Karpas-422 (cell line): ENCODE measurements at regions not wholly inside any gene's neighbourhood (a gene's known extent, or its start where the extent isn't known, plus 50 kb on each side); places are given as distances from the start of the nearest gene placed in this dataset.

Source experiments
- DNase-seq: peaks from one replicate; pipeline ENCODE4 v3.0.0-alpha.2; 2015
- H2AFZ ChIP-seq: fragments of 200-600 bp; sonication (generic); 2 replicates; pipeline ENCODE4 v1.6.1; 2014; ENCODE audit warnings: antibody characterized with exemption, low read length, mixed read lengths
- H3K27ac ChIP-seq: fragments of 200-600 bp; sonication (generic); 2 replicates; pipeline ENCODE4 v1.5.1; 2014; ENCODE audit warnings: mild to moderate bottlenecking, low read length, moderate library complexity
- H3K27me3 ChIP-seq: fragments of 200-600 bp; sonication (generic); 2 replicates; pipeline ENCODE4 v1.6.1; 2014; ENCODE audit warnings: low read length, mixed read lengths
- H3K36me3 ChIP-seq: fragments of 200-600 bp; sonication (generic); 2 replicates; pipeline ENCODE4 v1.6.1; 2014; ENCODE audit warnings: low read length, mixed read lengths; ENCODE audit not compliant: insufficient read depth
- H3K4me1 ChIP-seq: fragments of 200-600 bp; sonication (generic); 2 replicates; pipeline ENCODE4 v1.6.1; 2014; ENCODE audit warnings: mild to moderate bottlenecking, low read length, mixed read lengths
- H3K4me2 ChIP-seq: fragments of 200-600 bp; sonication (generic); 2 replicates; pipeline ENCODE4 v1.6.1; 2014; ENCODE audit warnings: low read length, low read depth, mild to moderate bottlenecking; ENCODE audit not compliant: poor library complexity, severe bottlenecking
- H3K4me3 ChIP-seq: fragments of 200-600 bp; sonication (generic); 2 replicates; pipeline ENCODE4 v1.5.1; 2014; ENCODE audit warnings: mild to moderate bottlenecking, antibody characterized with exemption, low read length, mixed read lengths
- H3K79me2 ChIP-seq: fragments of 200-600 bp; sonication (generic); 2 replicates; pipeline ENCODE4 v1.6.1; 2014; ENCODE audit warnings: mild to moderate bottlenecking, low read length, mixed read lengths
- H3K9ac ChIP-seq: fragments of 200-600 bp; sonication (generic); 2 replicates; pipeline ENCODE4 v1.6.0; 2014; ENCODE audit warnings: low read length
- H3K9me2 ChIP-seq: fragments of 200-600 bp; sonication (generic), shearing (Covaris generic); replicated peaks from 2 replicates; pipeline ENCODE4 v1.6.0; 2014; ENCODE audit warnings: mild to moderate bottlenecking, low read length, moderate library complexity; ENCODE audit not compliant: insufficient read depth
- H3K9me3 ChIP-seq: fragments of 300-700, 200-600 bp; sonication (generic); 2 replicates; pipeline ENCODE4 v1.6.1; 2014; ENCODE audit warnings: low read length, mixed read lengths
- H4K20me1 ChIP-seq: fragments of 200-600 bp; sonication (generic); 2 replicates; pipeline ENCODE4 v1.6.1; 2014; ENCODE audit warnings: mild to moderate bottlenecking, antibody characterized with exemption, low read length, low read depth; ENCODE audit not compliant: insufficient read depth

- H3K36me3 ChIP-seq: no peaks in the 10 kb centered on the region
- H3K9me3 ChIP-seq: no peaks in the 10 kb centered on the region
- H2AFZ ChIP-seq: no peak overlapping the region
- no peaks in the 10 kb centered on the region for H3K4me1 ChIP-seq
- no peak overlapping the region for H3K27ac ChIP-seq
- DNase-seq: no peak
- H4K20me1 ChIP-seq: no peaks in the 10 kb centered on the region
- no peak overlapping the region for H3K9ac ChIP-seq
- H3K4me3 ChIP-seq: no peak overlapping the region
- H3K9me2 ChIP-seq: no peaks in the 10 kb centered on the region
- H3K79me2 ChIP-seq: no peaks in the 10 kb centered on the region
- H3K27me3 ChIP-seq: no peaks in the 10 kb centered on the region
- H3K4me2 ChIP-seq: no peak overlapping the region
These were observed 69.1 kb downstream of the RGS12 start for GRCh38 chr4:3361896-3362295.

DNA sequence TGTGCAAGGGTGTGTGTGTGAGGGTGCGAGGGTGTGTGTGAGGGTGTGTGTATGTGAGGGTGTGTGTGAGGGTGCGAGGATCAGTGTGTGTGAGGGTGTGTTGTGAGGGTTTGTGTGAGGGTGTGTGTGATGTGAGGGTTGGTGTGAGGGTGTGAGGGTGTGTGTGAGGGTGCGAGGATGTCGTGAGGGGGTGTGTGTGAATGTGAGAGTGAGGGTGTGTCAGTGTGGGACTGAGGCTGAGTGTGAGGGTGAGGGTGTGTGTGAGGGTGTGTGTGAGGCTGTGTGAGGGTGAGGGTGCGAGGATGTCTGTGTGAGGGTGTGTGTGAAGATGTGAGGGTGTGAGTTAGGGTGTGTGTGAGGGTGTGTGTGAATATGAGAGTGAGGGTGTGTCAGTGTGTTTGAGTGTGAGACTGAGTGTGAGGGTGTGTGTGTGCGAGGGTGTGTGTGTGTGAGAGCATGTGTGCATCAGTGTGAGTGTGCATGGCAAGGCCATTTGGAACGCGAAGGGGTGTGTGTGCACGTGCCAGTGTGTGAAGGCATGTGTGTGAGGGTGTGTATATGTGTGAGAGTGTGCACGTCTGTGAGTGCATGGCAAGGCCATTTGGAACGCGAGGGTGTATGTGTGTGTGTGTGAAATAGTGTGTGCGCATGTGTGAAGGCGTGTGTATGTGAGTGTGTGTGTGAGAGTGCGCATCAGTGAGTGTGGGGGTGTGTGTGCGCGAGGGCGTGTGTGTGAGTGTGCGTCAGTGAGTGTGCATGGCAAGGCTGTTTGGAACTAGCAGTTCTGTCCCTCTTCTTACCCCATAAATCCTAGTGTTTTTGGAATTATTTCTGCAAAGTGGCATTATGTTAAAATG is 69.8 kb downstream of the RGS12 start:
- H3K9ac ChIP-seq: no peak overlapping the region
- no peaks in the 10 kb centered on the region for H3K4me1 ChIP-seq
- no peaks in the 10 kb centered on the region for H3K36me3 ChIP-seq
- no peaks in the 10 kb centered on the region for H3K9me2 ChIP-seq
- no peaks in the 10 kb centered on the region for H3K79me2 ChIP-seq
- no peak overlapping the region for H2AFZ ChIP-seq
- no peak overlapping the region for H3K4me2 ChIP-seq
- no peaks in the 10 kb centered on the region for H3K27me3 ChIP-seq
- no peaks in the 10 kb centered on the region for H3K9me3 ChIP-seq
- H3K27ac ChIP-seq: no peak overlapping the region
- H4K20me1 ChIP-seq: no peaks in the 10 kb centered on the region
- DNase-seq: no peak
- H3K4me3 ChIP-seq: no peak overlapping the region

GRCh38 chr4:3363411-3364141 is 70.8 kb downstream of the RGS12 start:
- DNase-seq: no peak
- H3K27ac ChIP-seq: no peak overlapping the region

GRCh38 chr4:3364199-3364598 is 71.4 kb downstream of the RGS12 start:
- Histone ChIP-seq H3K4me3 (no peak overlapping the region), H3K4me1 (no peaks in the 10 kb centered on the region), H2AFZ (no peak overlapping the region), H3K4me2 (no peak overlapping the region), H3K9ac (no peak overlapping the region), H4K20me1 (no peaks in the 10 kb centered on the region), H3K79me2 (no peaks in the 10 kb centered on the region), H3K27me3 (no peaks in the 10 kb centered on the region), H3K36me3 (no peaks in the 10 kb centered on the region), H3K27ac (no peak overlapping the region), H3K9me2 (no peaks in the 10 kb centered on the region), H3K9me3 (no peaks in the 10 kb centered on the region)
- DNase-seq: no peak

More at GRCh38 chr4:3363411-3364141, 70.8 kb downstream of the RGS12 start:
- Histone ChIP-seq H3K4me3 (no peak overlapping the region), H3K4me2 (no peak overlapping the region), H4K20me1 (no peaks in the 10 kb centered on the region), H3K9me3 (no peaks in the 10 kb centered on the region), H2AFZ (no peak overlapping the region), H3K4me1 (no peaks in the 10 kb centered on the region), H3K9ac (no peak overlapping the region), H3K36me3 (no peaks in the 10 kb centered on the region), H3K79me2 (no peaks in the 10 kb centered on the region), H3K27me3 (no peaks in the 10 kb centered on the region), H3K9me2 (no peaks in the 10 kb centered on the region)

- H3K36me3 ChIP-seq: no peaks in the 10 kb centered on the region
- no peak overlapping the region for H3K27ac ChIP-seq
- no peaks in the 10 kb centered on the region for H3K79me2 ChIP-seq
- H3K9me2 ChIP-seq: no peaks in the 10 kb centered on the region
- no peak overlapping the region for H3K4me3 ChIP-seq
- DNase-seq: no peak
- H4K20me1 ChIP-seq: no peaks in the 10 kb centered on the region
- H3K9ac ChIP-seq: no peak overlapping the region
- H3K9me3 ChIP-seq: no peaks in the 10 kb centered on the region
- no peak overlapping the region for H2AFZ ChIP-seq
- no peaks in the 10 kb centered on the region for H3K27me3 ChIP-seq
- no peak overlapping the region for H3K4me2 ChIP-seq
- H3K4me1 ChIP-seq: no peaks in the 10 kb centered on the region
These were observed 72.0 kb downstream of the RGS12 start for GRCh38 chr4:3364634-3365314.

DNA sequence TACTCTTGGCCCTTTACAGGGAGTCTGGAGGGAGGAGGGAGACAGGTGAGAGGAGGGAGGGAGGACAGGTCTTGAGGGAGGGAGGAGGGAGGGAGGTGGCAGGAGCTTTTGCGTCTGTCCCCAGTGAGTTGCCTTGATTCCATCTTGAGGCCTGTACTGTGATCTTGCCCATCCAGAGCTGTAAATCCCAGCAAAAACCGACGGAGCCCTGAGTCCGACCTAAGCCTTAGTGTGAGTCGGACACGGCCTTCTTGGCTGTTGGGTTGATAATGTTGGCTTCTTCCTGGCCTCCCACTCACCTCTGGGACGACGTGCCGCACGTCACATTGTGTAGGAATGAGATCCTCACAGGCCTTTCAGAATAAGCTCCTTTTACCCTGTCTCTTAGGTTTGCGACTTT is 72.5 kb downstream of the RGS12 start:
- H3K4me3 ChIP-seq: no peak overlapping the region
- no peaks in the 10 kb centered on the region for H3K4me1 ChIP-seq
- H4K20me1 ChIP-seq: no peaks in the 10 kb centered on the region
- H3K36me3 ChIP-seq: no peaks in the 10 kb centered on the region
- H3K9ac ChIP-seq: no peak overlapping the region
- no peak overlapping the region for H2AFZ ChIP-seq
- DNase-seq: no peak
- H3K4me2 ChIP-seq: no peak overlapping the region
- H3K9me2 ChIP-seq: no peaks in the 10 kb centered on the region
- H3K27ac ChIP-seq: no peak overlapping the region
- no peaks in the 10 kb centered on the region for H3K9me3 ChIP-seq
- no peaks in the 10 kb centered on the region for H3K79me2 ChIP-seq
- H3K27me3 ChIP-seq: no peaks in the 10 kb centered on the region

DNA sequence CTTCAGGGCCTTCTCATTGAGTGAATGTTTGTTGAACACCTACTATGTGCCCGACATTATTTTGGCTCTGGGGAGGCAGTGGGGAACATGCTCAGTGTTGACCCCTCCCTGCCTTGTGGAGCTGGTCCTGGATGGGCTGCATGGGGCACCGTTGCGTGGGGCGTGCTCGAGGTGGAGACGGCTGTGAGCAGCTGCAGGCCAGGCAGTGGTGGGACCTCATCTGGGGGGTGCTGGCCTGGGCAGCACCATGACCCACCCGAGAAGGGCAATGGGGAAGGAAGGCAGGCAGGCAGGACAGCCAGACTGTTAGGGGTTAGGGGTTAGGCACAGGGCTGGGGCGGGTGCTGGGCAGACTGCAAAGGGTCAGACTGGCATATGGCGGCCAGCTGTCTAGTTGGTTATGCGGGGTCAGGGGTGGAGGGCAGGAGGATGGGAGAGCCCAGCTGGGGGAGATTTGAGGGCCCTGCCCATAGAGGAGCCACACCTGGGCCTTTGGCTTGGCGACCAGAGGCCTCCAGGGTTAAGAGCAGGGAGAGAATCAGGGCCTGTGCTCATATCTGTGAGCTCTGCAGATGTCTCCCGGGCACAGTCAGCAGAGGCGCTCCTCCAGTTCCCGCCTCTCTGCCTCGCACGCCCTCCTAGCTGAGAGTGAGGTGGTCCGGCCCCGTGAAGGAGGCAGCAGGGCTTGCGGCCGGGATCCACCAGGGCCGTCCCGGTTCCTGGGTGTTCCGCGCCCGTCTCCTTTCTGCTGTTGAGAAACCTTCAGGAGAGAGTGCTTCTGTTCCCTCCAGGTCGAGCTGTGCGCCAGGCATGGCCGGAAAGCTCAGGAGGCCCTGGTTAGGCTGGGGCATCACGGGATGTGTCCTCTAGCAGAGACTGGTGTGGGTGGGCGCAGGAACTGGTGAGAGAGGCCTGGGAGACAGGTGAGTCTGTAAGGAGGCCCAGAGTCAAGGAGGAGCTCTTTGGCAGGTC is 73.3 kb downstream of the RGS12 start:
- DNase-seq: no peak
- no peaks in the 10 kb centered on the region for H3K9me2 ChIP-seq
- H3K9ac ChIP-seq: no peak overlapping the region
- H2AFZ ChIP-seq: no peak overlapping the region
- H3K27me3 ChIP-seq: no peaks in the 10 kb centered on the region
- H3K9me3 ChIP-seq: no peaks in the 10 kb centered on the region
- H3K79me2 ChIP-seq: no peaks in the 10 kb centered on the region
- H3K36me3 ChIP-seq: no peaks in the 10 kb centered on the region
- no peak overlapping the region for H3K4me3 ChIP-seq
- no peak overlapping the region for H3K4me2 ChIP-seq
- H4K20me1 ChIP-seq: no peaks in the 10 kb centered on the region
- no peak overlapping the region for H3K27ac ChIP-seq
- no peaks in the 10 kb centered on the region for H3K4me1 ChIP-seq
